CD4-positive, alpha-beta T cell treated with Interferon alpha-2 for 1 hour (primary cell): ENCODE measurements at regions not wholly inside any gene's neighbourhood (a gene's known extent, or its start where the extent isn't known, plus 50 kb on each side); places are given as distances from the start of the nearest gene placed in this dataset.
"Not testable (repeated sequence)": the region's sequence is repeated elsewhere in the genome, so short reads cannot be mapped to it uniquely, and the experiment has no call there.

ENCODE experiments used
- DNase-seq, 2 donors: peaks; one replicate each; pipeline ENCODE4 v3.0.0-alpha.2; 2020 to 2022

- no peak for DNase-seq
Measured at GRCh38 chr2:84286878-84287277, 172.2 kb downstream of the SUCLG1 start.

- no peak for DNase-seq
Measured at GRCh38 chr2:84285056-84285747, 173.9 kb downstream of the SUCLG1 start.

- DNase-seq: no peak
Measured at GRCh38 chr2:84283506-84283905, 175.6 kb downstream of the SUCLG1 start.

GRCh38 chr2:84281510-84281909 is 177.6 kb downstream of the SUCLG1 start:
- no peak for DNase-seq

- DNase-seq: no peak
Measured at GRCh38 chr2:84280873-84281272, 178.2 kb downstream of the SUCLG1 start.

GRCh38 chr2:84278386-84278785 is 180.7 kb downstream of the SUCLG1 start:
- peak in 1 of 2 donors; percentile 3 for DNase-seq

DNA sequence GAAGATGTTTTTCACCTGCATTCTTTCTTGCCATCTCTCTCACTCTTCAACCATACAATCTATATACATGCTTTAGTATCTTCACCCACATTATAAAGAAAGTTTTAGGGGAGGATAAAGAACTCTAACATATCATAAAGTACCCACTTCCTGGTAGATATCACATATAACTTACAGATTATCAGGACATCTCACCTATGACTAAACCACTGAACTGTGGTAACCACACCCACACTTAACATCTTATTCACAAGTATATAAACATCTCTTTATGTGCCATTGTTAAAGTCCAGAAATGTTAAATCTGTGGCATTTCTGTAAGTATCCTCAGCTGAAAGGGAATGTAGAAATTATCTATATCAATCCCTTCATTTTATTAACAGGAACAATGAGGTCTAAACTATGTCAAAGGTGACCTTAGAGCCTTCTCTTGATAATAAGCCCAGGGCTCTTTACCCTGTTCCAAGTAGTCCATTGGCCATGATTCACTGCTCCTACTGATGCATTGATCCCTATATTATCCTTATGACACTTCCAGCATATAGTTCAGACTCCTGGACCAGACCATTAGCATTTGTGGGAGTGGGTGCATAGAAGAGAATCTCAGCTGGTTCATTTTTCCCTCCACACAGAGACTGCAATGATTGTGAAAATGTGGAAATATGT is 182.4 kb downstream of the SUCLG1 start:
- peak in 1 of 2 donors; percentile 3 for DNase-seq

- no peak for DNase-seq
Measured at GRCh38 chr2:84273406-84273805, 185.7 kb downstream of the SUCLG1 start.

- no peak for DNase-seq
Measured at GRCh38 chr2:84271977-84272376, 187.1 kb downstream of the SUCLG1 start.

GRCh38 chr2:84257831-84258230 is 201.2 kb downstream of the SUCLG1 start:
- DNase-seq: no peak

- no peak for DNase-seq
Measured at GRCh38 chr2:84251651-84252302, 207.3 kb downstream of the SUCLG1 start.

GRCh38 chr2:84249140-84249539 is 209.9 kb downstream of the SUCLG1 start:
- no peak for DNase-seq

DNA sequence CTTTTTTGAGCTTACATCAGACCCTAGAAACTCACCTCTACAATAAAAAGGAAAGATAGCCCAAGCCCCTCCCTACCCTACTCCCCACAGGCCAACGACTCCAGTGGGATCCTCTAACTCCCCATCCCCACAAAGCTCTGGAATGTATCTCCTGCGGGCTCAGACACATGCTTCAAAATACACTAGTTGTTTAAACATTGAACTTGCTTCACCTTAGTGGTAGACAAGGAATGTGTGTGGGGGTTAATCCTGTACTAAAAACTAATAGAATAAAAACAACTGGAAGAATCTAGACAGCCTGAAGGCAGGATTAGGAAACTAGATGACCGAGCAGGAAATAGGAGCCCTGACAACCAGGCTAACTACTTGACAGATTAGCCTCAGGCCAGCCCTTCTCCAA is 211.5 kb downstream of the SUCLG1 start:
- DNase-seq: no peak

DNA sequence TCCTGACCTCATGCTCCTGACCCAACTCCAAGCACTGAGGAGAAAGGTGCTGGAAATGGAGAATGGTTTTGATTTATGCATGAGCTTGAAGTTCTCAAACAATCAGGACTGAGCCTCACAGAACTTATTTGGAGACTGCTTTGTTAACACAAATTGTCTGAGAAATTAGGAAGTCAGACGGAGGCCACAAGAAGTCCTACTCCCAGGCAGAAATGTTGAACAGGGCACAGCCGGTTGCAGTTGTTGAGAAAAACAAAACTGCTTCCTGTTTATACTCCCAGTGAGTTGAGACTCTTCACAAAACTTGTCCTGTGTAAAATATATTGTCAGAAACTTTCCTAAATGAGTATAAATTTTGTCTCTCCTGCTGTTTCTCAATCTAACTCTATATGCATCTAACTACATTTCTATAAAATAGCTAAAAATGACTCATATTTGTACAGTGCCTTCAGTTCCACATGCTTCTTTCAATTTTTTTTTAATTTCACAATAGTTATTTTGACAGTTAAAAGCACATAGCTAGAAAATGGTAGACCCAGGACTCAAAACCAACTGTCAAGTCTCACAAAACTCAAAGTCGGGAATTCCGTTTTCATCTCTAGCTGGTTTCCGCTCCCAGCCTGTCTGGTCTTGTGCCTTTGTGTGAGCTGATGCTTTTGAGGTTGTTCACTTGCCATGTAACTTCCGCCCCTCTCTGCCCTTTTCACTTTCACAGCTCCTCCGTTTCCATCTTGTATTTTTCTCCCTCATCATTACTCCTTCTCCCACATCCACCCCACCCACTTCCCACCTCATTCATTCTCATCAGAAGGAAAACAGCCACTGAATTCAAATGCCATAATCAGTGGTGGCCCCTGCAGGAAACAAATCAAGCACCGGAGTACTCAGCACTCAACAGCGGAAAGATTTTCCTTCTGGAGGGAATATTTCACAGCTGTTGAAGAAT is 215.0 kb downstream of the SUCLG1 start:
- DNase-seq: no peak

- no peak for DNase-seq
Measured at GRCh38 chr2:84238907-84239306, 220.2 kb downstream of the SUCLG1 start.

GRCh38 chr2:84236288-84236687 is 222.8 kb downstream of the SUCLG1 start:
- no peak for DNase-seq

DNA sequence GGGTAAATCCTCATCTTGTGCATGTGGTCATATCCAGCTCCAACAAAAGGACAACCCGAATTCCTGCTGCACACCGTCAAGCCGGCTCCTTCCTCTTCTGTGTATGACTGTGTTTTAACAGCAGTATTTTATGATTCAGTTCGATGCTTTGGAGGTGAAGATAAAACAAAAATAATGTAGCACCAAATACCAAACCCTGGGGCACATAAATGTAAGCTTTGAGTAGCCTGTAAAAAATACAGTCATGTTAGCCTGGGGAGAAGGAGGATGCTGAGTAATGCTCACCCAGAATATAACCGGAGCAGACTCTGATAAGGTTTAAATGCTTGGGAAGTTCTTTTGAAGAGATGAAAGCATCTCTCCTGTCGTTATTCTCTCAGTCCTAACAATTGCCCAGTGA is 225.0 kb downstream of the SUCLG1 start:
- DNase-seq: no peak

- no peak for DNase-seq
Measured at GRCh38 chr2:84231478-84231877, 227.6 kb downstream of the SUCLG1 start.

GRCh38 chr2:84224121-84224520 is 235.0 kb downstream of the SUCLG1 start:
- DNase-seq: no peak

DNA sequence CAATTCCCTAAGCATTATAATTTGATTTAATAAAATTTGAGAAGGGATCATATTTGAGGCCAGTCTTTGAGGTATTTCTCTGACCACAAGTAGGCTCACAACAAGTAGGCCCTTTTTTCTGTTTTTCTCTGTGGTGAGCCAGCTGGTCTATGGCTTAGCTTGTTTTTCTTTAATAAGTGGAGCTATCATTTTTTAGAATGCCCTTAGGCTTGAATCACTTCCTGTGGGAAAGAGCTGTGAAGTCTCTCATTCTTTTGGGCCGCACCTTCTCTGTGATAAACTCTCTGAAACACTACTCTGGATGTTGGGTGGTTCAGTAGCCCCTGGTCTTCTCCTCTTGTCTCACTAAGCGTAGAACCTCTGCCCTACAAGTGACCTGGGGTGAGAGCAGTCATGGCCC is 235.9 kb downstream of the SUCLG1 start:
- no peak for DNase-seq

DNA sequence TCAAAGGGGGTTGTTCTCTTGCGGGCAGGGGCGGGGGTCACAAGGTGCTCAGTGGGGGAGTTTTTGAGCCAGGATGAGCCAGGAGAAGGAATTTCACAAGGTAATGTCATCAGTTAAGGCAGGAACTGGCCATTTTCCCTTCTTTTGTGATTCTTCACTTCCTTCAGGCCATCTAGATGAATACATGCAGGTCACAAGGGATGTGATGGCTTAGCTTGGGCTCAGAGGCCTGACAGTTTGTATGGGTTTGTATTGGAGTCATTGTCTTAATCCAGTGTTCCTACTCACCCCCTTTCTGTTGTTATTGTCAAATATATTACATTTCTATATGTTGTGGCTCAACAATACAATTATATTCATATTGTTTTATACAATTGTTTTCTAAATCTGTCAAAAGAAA is 238.0 kb downstream of the SUCLG1 start:
- DNase-seq: not testable (repeated sequence)

- DNase-seq: no peak
Measured at GRCh38 chr2:84217456-84217855, 241.6 kb downstream of the SUCLG1 start.

- DNase-seq: no peak
Measured at GRCh38 chr2:84214455-84214854, 244.6 kb downstream of the SUCLG1 start.
